OCI-LY3 (cell line): ENCODE measurements at regions not wholly inside any gene's neighbourhood (a gene's known extent, or its start where the extent isn't known, plus 50 kb on each side); places are given as distances from the start of the nearest gene placed in this dataset.
"Not testable (repeated sequence)": the region's sequence is repeated elsewhere in the genome, so short reads cannot be mapped to it uniquely, and the experiment has no call there.

Experiments used
- H2AFZ ChIP-seq: fragments of 200-600, 300-600 bp; shearing (Covaris generic); 2 replicates; pipeline ENCODE4 v1.6.0; 2014; ENCODE audit warnings: antibody characterized with exemption, low read depth, low read length
- H3K27ac ChIP-seq: fragments of 200-600, 300-600 bp; sonication (generic); 2 replicates; pipeline ENCODE4 v1.5.1; 2014; ENCODE audit warnings: mild to moderate bottlenecking, low read length, moderate library complexity, mixed read lengths
- H3K27me3 ChIP-seq: fragments of 200-600, 300-600 bp; sonication (generic); 2 replicates; pipeline ENCODE4 v1.6.1; 2014; ENCODE audit warnings: low read depth, low read length, mixed read lengths
- H3K36me3 ChIP-seq: fragments of 200-600, 300-600 bp; sonication (generic); replicated peaks from 2 replicates; pipeline ENCODE3; 2014; ENCODE audit warnings: low read depth, low read length, mixed read lengths
- H3K4me1 ChIP-seq: fragments of 300-600, 200-600 bp; sonication (generic); 2 replicates; pipeline ENCODE4 v1.6.1; 2014; ENCODE audit warnings: low read length, mixed read lengths
- H3K4me2 ChIP-seq: fragments of 200-600, 300-600 bp; sonication (generic); 2 replicates; pipeline ENCODE4 v1.6.1; 2014; ENCODE audit warnings: low read length, mixed read lengths
- H3K4me3 ChIP-seq: fragments of 300-600, 200-600 bp; sonication (generic); 2 replicates; pipeline ENCODE4 v1.5.1; 2014; ENCODE audit warnings: antibody characterized with exemption, mild to moderate bottlenecking, low read length, moderate library complexity
- H3K79me2 ChIP-seq: fragments of 300-600, 200-600 bp; shearing (Covaris generic); 2 replicates; pipeline ENCODE4 v1.6.1; 2014; ENCODE audit warnings: mild to moderate bottlenecking, low read length, mixed read lengths
- H3K9ac ChIP-seq: fragments of 300-600, 200-600 bp; shearing (Covaris generic); 2 replicates; pipeline ENCODE4 v1.6.0; 2014; ENCODE audit warnings: mild to moderate bottlenecking, low read length, moderate library complexity
- H3K9me3 ChIP-seq: fragments of 200-600, 300-600 bp; shearing (Covaris generic); 2 replicates; pipeline ENCODE4 v1.6.1; 2014; ENCODE audit warnings: low read length, mixed read lengths; ENCODE audit not compliant: insufficient read depth
- H4K20me1 ChIP-seq: fragments of 200-600, 300-600 bp; sonication (generic); 2 replicates; pipeline ENCODE4 v1.6.1; 2016; ENCODE audit warnings: low read length, mixed read lengths; ENCODE audit not compliant: insufficient read depth
- CTCF ChIP-seq: fragments of 200-600, 300-600 bp; sonication (generic); IDR thresholded peaks from 2 replicates; pipeline ENCODE4 v1.5.1; 2014; ENCODE audit warnings: antibody characterized with exemption, low read length, low read depth
- EZH2phosphoT487 ChIP-seq: fragments of 200-600 bp; shearing (Covaris generic); IDR thresholded peaks from 2 replicates; pipeline ENCODE4 v1.6.1; 2018; ENCODE audit warnings: antibody characterized with exemption, mixed run types, low read depth

DNA sequence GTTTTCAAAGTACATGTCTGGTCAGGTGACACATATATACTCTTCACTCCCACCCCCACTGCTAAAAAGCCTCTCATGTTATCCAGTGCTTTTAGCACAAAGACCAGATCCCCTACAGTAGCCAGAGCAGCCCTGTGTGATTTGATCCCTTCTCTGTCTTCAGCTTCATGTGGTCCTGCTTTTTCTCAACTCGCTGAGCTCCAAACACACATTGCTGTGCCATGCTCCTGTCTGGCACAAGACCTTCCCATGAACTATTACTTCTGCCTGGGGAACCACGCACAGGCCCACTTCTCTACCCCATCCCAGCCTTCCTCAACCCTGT lies 127.1 kb downstream of the RASSF10 start:
- Histone ChIP-seq H3K4me2 (no peak overlapping the region), H3K79me2 (no peaks in the 10 kb centered on the region), H3K36me3 (no peaks in the 10 kb centered on the region), H3K9me3 (no peaks in the 10 kb centered on the region), H3K9ac (no peak overlapping the region), H3K4me3 (no peak overlapping the region), H3K27me3 (peaks cover 4% of the 10 kb centered on the region; the same call in 1 of the 2 replicates), H3K4me1 (peaks cover 25% of the 10 kb centered on the region), H2AFZ (no peak overlapping the region), H3K27ac (no peak overlapping the region), H4K20me1 (no peaks in the 10 kb centered on the region)
- TF ChIP-seq CTCF (no peak), EZH2phosphoT487 (no peak)

GRCh38 chr11:13137844-13138301 lies 128.8 kb downstream of the RASSF10 start:
- no peak overlapping the region for H3K9ac ChIP-seq
- no peaks in the 10 kb centered on the region for H4K20me1 ChIP-seq
- H2AFZ ChIP-seq, result no peak overlapping the region
- H3K4me3 ChIP-seq, result no peak overlapping the region
- TF ChIP-seq CTCF (no peak), EZH2phosphoT487 (no peak)
- H3K9me3 ChIP-seq, result no peaks in the 10 kb centered on the region
- peaks cover 4% of the 10 kb centered on the region; the same call in 1 of the 2 replicates for H3K27me3 ChIP-seq
- no peaks in the 10 kb centered on the region for H3K79me2 ChIP-seq
- H3K4me1 ChIP-seq, result peaks cover 28% of the 10 kb centered on the region
- no peaks in the 10 kb centered on the region for H3K36me3 ChIP-seq
- H3K27ac ChIP-seq, result no peak overlapping the region
- H3K4me2 ChIP-seq, result no peak overlapping the region

- H2AFZ ChIP-seq, H3K4me2 ChIP-seq, H3K79me2 ChIP-seq, H3K9ac ChIP-seq, H4K20me1 ChIP-seq, H3K4me3 ChIP-seq, H3K27ac ChIP-seq, H3K27me3 ChIP-seq, H3K36me3 ChIP-seq, H3K9me3 ChIP-seq: not testable (repeated sequence)
- peaks cover 40% of the 10 kb centered on the region for H3K4me1 ChIP-seq
Measured at GRCh38 chr11:13139085-13139484, 130.0 kb downstream of the RASSF10 start.

GRCh38 chr11:13140028-13140870 lies 131.1 kb downstream of the RASSF10 start:
- H2AFZ ChIP-seq, result peak overlapping the region; percentile 41; the same call in 1 of the 2 replicates
- no peaks in the 10 kb centered on the region for H3K27me3 ChIP-seq
- peak overlapping the region; percentile 43 for H3K4me2 ChIP-seq
- H4K20me1 ChIP-seq, result no peaks in the 10 kb centered on the region
- TF ChIP-seq EZH2phosphoT487 (no peak), CTCF (no peak)
- H3K4me1 ChIP-seq, result peaks cover 38% of the 10 kb centered on the region
- H3K36me3 ChIP-seq, result no peaks in the 10 kb centered on the region
- H3K9me3 ChIP-seq, result no peaks in the 10 kb centered on the region
- H3K4me3 ChIP-seq, result no peak overlapping the region
- H3K9ac ChIP-seq, result no peak overlapping the region
- H3K27ac ChIP-seq, result peak overlapping the region; percentile 30; the same call in 1 of the 2 replicates
- H3K79me2 ChIP-seq, result no peaks in the 10 kb centered on the region
